OCI-LY7 (cell line): ENCODE measurements at regions not wholly inside any gene's neighbourhood (a gene's known extent, or its start where the extent isn't known, plus 50 kb on each side); places are given as distances from the start of the nearest gene placed in this dataset.

Source experiments
- BruUV-seq: library from RNA; stranded (reverse); fragments of 400-500 nt; replicated peaks from 2 replicates; lab custom pipeline; 2021; lab: Mats Ljungman, UMichigan
- CTCF ChIA-PET: fragments of 300-600 bp; sonication (Branson Sonifier 250); formaldehyde crosslinking; loops from one replicate; lab custom pipeline; 2022; ENCODE audit warnings: antibody characterized with exemption; ENCODE audit not compliant: unreplicated experiment; lab: Charles Lee
- POLR2A ChIA-PET: fragments of 300-600 bp; sonication (Branson Sonifier 250); formaldehyde crosslinking; loops from one replicate; lab custom pipeline; 2022; ENCODE audit warnings: antibody characterized with exemption; lab: Charles Lee
- DNase-seq: peaks from one replicate; pipeline ENCODE4 v3.0.0-alpha.2; 2015; ENCODE audit warnings: low spot score
- H2AFZ ChIP-seq: fragments of 200-600 bp; sonication (generic), shearing (Covaris generic); 2 replicates; pipeline ENCODE4 v1.6.1; 2014; ENCODE audit warnings: mild to moderate bottlenecking, antibody characterized with exemption, low read length, moderate library complexity
- H3K27ac ChIP-seq: fragments of 200-600 bp; sonication (generic); 2 replicates; pipeline ENCODE4 v1.5.1; 2014; ENCODE audit warnings: mixed run types, low read depth, mild to moderate bottlenecking, moderate library complexity, low read length, inconsistent platforms; ENCODE audit not compliant: poor library complexity, severe bottlenecking
- H3K36me3 ChIP-seq: fragments of 200-600 bp; sonication (generic); 2 replicates; pipeline ENCODE4 v1.6.1; 2014; ENCODE audit warnings: mild to moderate bottlenecking, antibody characterized with exemption, low read length, moderate library complexity, mixed read lengths; ENCODE audit not compliant: insufficient read depth
- H3K4me1 ChIP-seq: fragments of 200-600 bp; sonication (generic); 2 replicates; pipeline ENCODE4 v1.5.1; 2014; ENCODE audit warnings: mild to moderate bottlenecking, low read length; ENCODE audit not compliant: insufficient read depth, poor library complexity, severe bottlenecking
- H3K4me2 ChIP-seq: fragments of 200-600 bp; sonication (generic); 2 replicates; pipeline ENCODE4 v1.6.1; 2014; ENCODE audit warnings: mild to moderate bottlenecking, low read length
- H3K4me3 ChIP-seq: fragments of 200-600 bp; sonication (generic); 2 replicates; pipeline ENCODE4 v1.5.1; 2014; ENCODE audit warnings: mild to moderate bottlenecking, low read depth, low read length; ENCODE audit not compliant: poor library complexity, severe bottlenecking
- H3K79me2 ChIP-seq: fragments of 200-600 bp; sonication (generic); 2 replicates; pipeline ENCODE4 v1.6.1; 2016; ENCODE audit warnings: low read depth, mild to moderate bottlenecking, low read length, moderate library complexity, mixed read lengths; ENCODE audit not compliant: insufficient read depth
- H3K9me2 ChIP-seq: fragments of 200-600 bp; sonication (generic); 2 replicates; pipeline ENCODE4 v1.6.1; 2016; ENCODE audit warnings: mild to moderate bottlenecking, low read length, mixed read lengths; ENCODE audit not compliant: insufficient read depth
- H3K9me3 ChIP-seq: fragments of 200-600 bp; sonication (generic); 2 replicates; pipeline ENCODE4 v1.6.1; 2014; ENCODE audit warnings: mild to moderate bottlenecking, mixed run types, low read length, mixed read lengths
- H4K20me1 ChIP-seq: fragments of 200-600 bp; sonication (generic); 2 replicates; pipeline ENCODE4 v1.6.1; 2014; ENCODE audit warnings: mild to moderate bottlenecking, antibody characterized with exemption, low read length, moderate library complexity, mixed read lengths; ENCODE audit not compliant: insufficient read depth
- EZH2phosphoT487 ChIP-seq: fragments of 200-600 bp; sonication (generic); IDR thresholded peaks from 2 replicates; pipeline ENCODE4 v1.6.1; 2018; ENCODE audit warnings: low read depth, borderline replicate concordance, mild to moderate bottlenecking, mixed run types, antibody characterized with exemption, low read length, moderate library complexity, mixed read lengths
- intact Hi-C: fragments of 100-400 bp; cut with micrococcal nuclease; formaldehyde crosslinking; loops from one replicate; pipeline ENCODE4 v1.10.0; 2022; ENCODE audit not compliant: unreplicated experiment
- TF ChIP-seq, protein P1 (sequence below): fragments of 200-600 bp; sonication (generic); conservative IDR thresholded peaks from 2 replicates; pipeline ENCODE4 v1.5.1; 2014; ENCODE audit warnings: mild to moderate bottlenecking, antibody characterized with exemption, low read length, moderate library complexity, mixed read lengths

DNA sequence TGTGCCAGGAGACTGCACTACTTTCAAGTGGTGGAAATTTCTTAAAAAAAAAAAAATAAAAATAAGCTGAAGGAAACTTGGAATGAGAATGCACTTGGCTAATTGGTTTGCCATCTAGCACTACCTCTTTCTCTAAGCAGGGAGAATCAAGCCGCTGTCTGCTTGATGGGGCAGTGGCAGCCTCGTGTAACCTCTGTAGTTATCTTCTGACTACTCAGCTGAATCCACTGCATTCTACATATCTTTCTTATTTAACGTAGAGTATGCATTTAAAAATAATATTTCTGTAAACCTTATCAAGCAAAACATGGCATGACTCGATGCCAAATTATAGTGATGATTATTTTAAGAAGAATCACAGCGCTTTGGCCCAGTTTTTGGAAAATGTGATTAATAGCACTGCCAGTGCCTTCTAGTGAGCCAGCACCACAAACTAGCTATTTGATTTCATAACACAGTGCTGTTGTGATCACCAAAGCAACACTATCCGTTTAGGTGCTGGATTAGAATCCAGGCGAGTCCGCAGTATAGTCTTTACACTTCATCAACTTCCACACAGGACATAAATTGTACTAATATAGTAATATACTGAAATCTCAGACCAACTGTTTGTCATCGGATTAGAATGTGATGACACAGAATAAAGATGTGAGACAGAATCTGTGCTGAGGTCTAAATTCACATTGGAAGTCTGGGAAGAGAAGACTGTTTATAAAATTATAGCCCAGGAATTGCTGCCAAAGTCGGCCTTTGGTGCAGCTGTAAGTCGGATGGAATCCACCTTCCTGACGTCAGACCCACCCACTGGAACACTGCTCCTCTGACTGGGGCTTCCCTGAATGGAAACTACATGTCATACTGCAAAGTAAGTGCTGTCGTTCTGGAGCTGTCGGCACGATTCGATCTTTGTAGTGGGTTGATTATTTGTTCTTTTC, 136.5 kb upstream of the ETAA1 start:
- CTCF ChIA-PET: no interaction called here
- Histone ChIP-seq H3K9me3 (no peaks in the 10 kb centered on the region), H3K79me2 (no peaks in the 10 kb centered on the region), H2AFZ (no peak overlapping the region), H3K4me3 (no peak overlapping the region), H3K36me3 (no peaks in the 10 kb centered on the region), H3K9me2 (no peaks in the 10 kb centered on the region), H4K20me1 (no peaks in the 10 kb centered on the region), H3K27ac (no peak overlapping the region), H3K4me1 (no peaks in the 10 kb centered on the region), H3K4me2 (no peak overlapping the region)
- intact Hi-C loops: no loop called here
- TF ChIP-seq, protein P1, sequence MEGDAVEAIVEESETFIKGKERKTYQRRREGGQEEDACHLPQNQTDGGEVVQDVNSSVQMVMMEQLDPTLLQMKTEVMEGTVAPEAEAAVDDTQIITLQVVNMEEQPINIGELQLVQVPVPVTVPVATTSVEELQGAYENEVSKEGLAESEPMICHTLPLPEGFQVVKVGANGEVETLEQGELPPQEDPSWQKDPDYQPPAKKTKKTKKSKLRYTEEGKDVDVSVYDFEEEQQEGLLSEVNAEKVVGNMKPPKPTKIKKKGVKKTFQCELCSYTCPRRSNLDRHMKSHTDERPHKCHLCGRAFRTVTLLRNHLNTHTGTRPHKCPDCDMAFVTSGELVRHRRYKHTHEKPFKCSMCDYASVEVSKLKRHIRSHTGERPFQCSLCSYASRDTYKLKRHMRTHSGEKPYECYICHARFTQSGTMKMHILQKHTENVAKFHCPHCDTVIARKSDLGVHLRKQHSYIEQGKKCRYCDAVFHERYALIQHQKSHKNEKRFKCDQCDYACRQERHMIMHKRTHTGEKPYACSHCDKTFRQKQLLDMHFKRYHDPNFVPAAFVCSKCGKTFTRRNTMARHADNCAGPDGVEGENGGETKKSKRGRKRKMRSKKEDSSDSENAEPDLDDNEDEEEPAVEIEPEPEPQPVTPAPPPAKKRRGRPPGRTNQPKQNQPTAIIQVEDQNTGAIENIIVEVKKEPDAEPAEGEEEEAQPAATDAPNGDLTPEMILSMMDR: no peak
- TF ChIP-seq EZH2phosphoT487: no peak
- DNase-seq: no peak
- BruUV-seq: no TSS peak
- POLR2A ChIA-PET: interaction anchor here (0.7 kb wide), 1 partner anchor 184 kb away, joined by 3 read pairs; no protein-coding TSS in a partner anchor

- Histone ChIP-seq H3K9me3 (no peaks in the 10 kb centered on the region), H3K9me2 (no peaks in the 10 kb centered on the region), H3K4me1 (no peaks in the 10 kb centered on the region), H3K4me3 (no peak overlapping the region), H3K79me2 (no peaks in the 10 kb centered on the region), H4K20me1 (no peaks in the 10 kb centered on the region), H3K36me3 (no peaks in the 10 kb centered on the region), H3K27ac (no peak overlapping the region), H2AFZ (no peak overlapping the region), H3K4me2 (no peak overlapping the region)
- intact Hi-C loops: no loop called here
- TF ChIP-seq, protein P1: no peak
- no peak for TF ChIP-seq EZH2phosphoT487
- ChIA-PET CTCF (no interaction called here), POLR2A (no interaction called here)
- DNase-seq: no peak
- no TSS peak for BruUV-seq
Observed at GRCh38 chr2:67267241-67267640, 129.9 kb upstream of the ETAA1 start.

- no peak overlapping the region for H3K4me3 ChIP-seq
- no peaks in the 10 kb centered on the region for H3K36me3 ChIP-seq
- no peaks in the 10 kb centered on the region for H3K4me1 ChIP-seq
- H3K9me3 ChIP-seq: no peaks in the 10 kb centered on the region
- POLR2A ChIA-PET: no interaction called here
- CTCF ChIA-PET: no interaction called here
- intact Hi-C loops: no loop called here
- no TSS peak for BruUV-seq
- DNase-seq: no peak
- H4K20me1 ChIP-seq: no peaks in the 10 kb centered on the region
- H3K4me2 ChIP-seq: no peak overlapping the region
- no peak overlapping the region for H3K27ac ChIP-seq
- TF ChIP-seq, protein P1: no peak
- no peak for TF ChIP-seq EZH2phosphoT487
- no peaks in the 10 kb centered on the region for H3K9me2 ChIP-seq
- no peaks in the 10 kb centered on the region for H3K79me2 ChIP-seq
- no peak overlapping the region for H2AFZ ChIP-seq
Observed at GRCh38 chr2:67268797-67269196, 128.3 kb upstream of the ETAA1 start.
